WTC11 (cell line): ENCODE measurements at regions not wholly inside any gene's neighbourhood (a gene's known extent, or its start where the extent isn't known, plus 50 kb on each side); places are given as distances from the start of the nearest gene placed in this dataset.

Experiments used
- ATAC-seq: fragments of 200-7000 bp; cut with Tn5 transposase; 2 replicates; pipeline ENCODE4 v1.10.0; 2021; ENCODE audit warnings: mild to moderate bottlenecking, moderate library complexity
- CTCF ChIA-PET: fragments of 300-600 bp; sonication (Branson Sonifier 250); formaldehyde crosslinking; loops from one replicate; lab custom pipeline; 2021; ENCODE audit warnings: antibody characterized with exemption; lab: Charles Lee
- POLR2A ChIA-PET: fragments of 350-600 bp; sonication (Branson Sonifier 250); formaldehyde crosslinking; loops from one replicate; lab custom pipeline; 2021; ENCODE audit warnings: antibody characterized with exemption; lab: Charles Lee
- DNase-seq: peaks from one replicate; pipeline ENCODE4 v3.0.0; 2021; ENCODE audit warnings: low spot score
- H3K27ac Mint-ChIP-seq: 2 replicates; pipeline ENCODE4 v1.8.0; 2021; ENCODE audit warnings: mixed read lengths
- H3K27me3 Mint-ChIP-seq: 2 replicates; pipeline ENCODE4 v1.8.0; 2021; ENCODE audit warnings: low read depth, mild to moderate bottlenecking, moderate library complexity, mixed read lengths
- H3K36me3 Mint-ChIP-seq: 2 replicates; pipeline ENCODE4 v1.8.0; 2021; ENCODE audit warnings: mixed read lengths
- H3K4me1 Mint-ChIP-seq: 2 replicates; pipeline ENCODE4 v1.8.0; 2022; ENCODE audit warnings: mixed read lengths
- H3K4me3 Mint-ChIP-seq: 2 replicates; pipeline ENCODE4 v1.8.0; 2021; ENCODE audit warnings: mild to moderate bottlenecking, moderate library complexity, mixed read lengths
- H3K9me3 Mint-ChIP-seq: 2 replicates; pipeline ENCODE4 v1.8.0; 2021; ENCODE audit warnings: mixed read lengths
- HMGA2 ChIP-seq: fragments of 250-450 bp; sonication (Bioruptor Pico); IDR thresholded peaks from 2 replicates; pipeline ENCODE4 v1.4.0; 2021; ENCODE audit warnings: mild to moderate bottlenecking, moderate library complexity
- IRF2 ChIP-seq: sonication (generic); formaldehyde crosslinking; IDR thresholded peaks from 2 replicates; pipeline ENCODE4 v1.8.0; 2022; ENCODE audit warnings: low read depth, missing genetic modification reagents, borderline replicate concordance
- JAZF1 ChIP-seq: fragments of 250-450 bp; sonication (Bioruptor Pico); IDR thresholded peaks from 2 replicates; pipeline ENCODE4 v1.9.0; 2021; ENCODE audit warnings: moderate library complexity, mild to moderate bottlenecking, inconsistent platforms
- NFYB ChIP-seq: sonication (generic); formaldehyde crosslinking; conservative IDR thresholded peaks from 2 replicates; pipeline ENCODE4 v1.8.0; 2022; ENCODE audit warnings: low read depth, missing genetic modification reagents
- NR3C1 ChIP-seq: sonication (generic); formaldehyde crosslinking; conservative IDR thresholded peaks from 2 replicates; pipeline ENCODE4 v1.8.1; 2023; ENCODE audit warnings: low read depth, mild to moderate bottlenecking, missing genetic modification reagents
- STAT6 ChIP-seq: sonication (generic); formaldehyde crosslinking; conservative IDR thresholded peaks from 2 replicates; pipeline ENCODE4 v1.8.1; 2023; ENCODE audit warnings: mild to moderate bottlenecking, low read depth, missing genetic modification reagents, moderate library complexity
- TEAD4 ChIP-seq: sonication (generic); formaldehyde crosslinking; IDR thresholded peaks from 2 replicates; pipeline ENCODE4 v1.8.0; 2022; ENCODE audit warnings: mild to moderate bottlenecking, missing genetic modification reagents
- USF1 ChIP-seq: sonication (generic); formaldehyde crosslinking; IDR thresholded peaks from 2 replicates; pipeline ENCODE4 v1.8.0; 2022; ENCODE audit warnings: mild to moderate bottlenecking, missing genetic modification reagents
- ZBTB21 ChIP-seq: sonication (generic); formaldehyde crosslinking; IDR thresholded peaks from 2 replicates; pipeline ENCODE4 v1.8.1; 2023; ENCODE audit warnings: mild to moderate bottlenecking, missing genetic modification reagents, borderline replicate concordance
- TF ChIP-seq, protein P1 (sequence below): sonication (generic); formaldehyde crosslinking; IDR thresholded peaks from 2 replicates; pipeline ENCODE4 v1.8.1; 2022; ENCODE audit warnings: mild to moderate bottlenecking, moderate library complexity, missing genetic modification reagents
- TF ChIP-seq, protein P2 (sequence below): fragments of 250-450 bp; sonication (Bioruptor Pico); IDR thresholded peaks from 2 replicates; pipeline ENCODE4 v1.9.0; 2021; ENCODE audit warnings: mild to moderate bottlenecking
- TF ChIP-seq, protein P3 (sequence below): sonication (generic); formaldehyde crosslinking; IDR thresholded peaks from 2 replicates; pipeline ENCODE4 v1.8.1; 2023; ENCODE audit warnings: mild to moderate bottlenecking, missing genetic modification reagents, moderate library complexity
- TF ChIP-seq, protein P4 (sequence below): fragments of 250-450 bp; sonication (Bioruptor Pico); conservative IDR thresholded peaks from 2 replicates; pipeline ENCODE4 v1.9.0; 2021; ENCODE audit warnings: mild to moderate bottlenecking
- TF ChIP-seq, protein P5 (sequence below): fragments of 250-450 bp; sonication (Bioruptor Pico); IDR thresholded peaks from 2 replicates; pipeline ENCODE4 v1.8.0; 2021; ENCODE audit warnings: mild to moderate bottlenecking
- TF ChIP-seq, protein P6 (sequence below): fragments of 250-450 bp; sonication (Bioruptor Pico); IDR thresholded peaks from 2 replicates; pipeline ENCODE4 v2.1.2; 2022; ENCODE audit warnings: mild to moderate bottlenecking, moderate library complexity

DNA sequence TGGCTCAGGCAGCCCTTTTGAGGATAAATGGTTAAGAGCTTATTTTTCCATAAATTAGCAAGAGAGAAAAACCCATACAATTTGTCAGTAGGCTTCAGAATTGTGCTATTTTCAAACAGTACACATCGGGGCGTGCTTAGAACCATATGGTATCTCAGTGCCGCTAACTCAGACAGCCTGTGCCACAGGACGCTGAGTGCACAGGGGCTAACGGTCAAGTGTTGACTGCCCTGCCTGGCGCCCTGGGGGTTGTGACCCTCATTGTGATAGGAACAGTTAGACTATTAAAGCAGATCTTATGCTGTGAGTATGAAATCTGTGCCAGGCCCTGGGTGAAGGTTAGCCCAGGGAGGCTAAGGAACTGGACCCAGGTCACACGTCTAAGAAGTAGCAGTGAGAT, 1519.7 kb downstream of the BRD1 start (continued):
- TF ChIP-seq TEAD4 (CRISPR knock-in tag) (no peak), HMGA2 (CRISPR knock-in tag) (no peak)
- TF ChIP-seq, all 79 proteins: peak for 0

GRCh38 chr22:48306785-48307510, 1520.7 kb downstream of the BRD1 start:
- H3K27ac Mint-ChIP-seq = no peak overlapping the region
- ATAC-seq (no peak), DNase-seq (no peak)
- H3K27me3 Mint-ChIP-seq = peaks cover 2% of the 10 kb centered on the region; the same call in 1 of the 2 replicates
- H3K9me3 Mint-ChIP-seq = peaks cover 5% of the 10 kb centered on the region
- no peak overlapping the region for H3K4me3 Mint-ChIP-seq
- TF ChIP-seq, protein P1, sequence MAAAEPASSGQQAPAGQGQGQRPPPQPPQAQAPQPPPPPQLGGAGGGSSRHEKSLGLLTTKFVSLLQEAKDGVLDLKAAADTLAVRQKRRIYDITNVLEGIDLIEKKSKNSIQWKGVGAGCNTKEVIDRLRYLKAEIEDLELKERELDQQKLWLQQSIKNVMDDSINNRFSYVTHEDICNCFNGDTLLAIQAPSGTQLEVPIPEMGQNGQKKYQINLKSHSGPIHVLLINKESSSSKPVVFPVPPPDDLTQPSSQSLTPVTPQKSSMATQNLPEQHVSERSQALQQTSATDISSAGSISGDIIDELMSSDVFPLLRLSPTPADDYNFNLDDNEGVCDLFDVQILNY (CRISPR knock-in tag) = no peak
- TF ChIP-seq, protein P2, sequence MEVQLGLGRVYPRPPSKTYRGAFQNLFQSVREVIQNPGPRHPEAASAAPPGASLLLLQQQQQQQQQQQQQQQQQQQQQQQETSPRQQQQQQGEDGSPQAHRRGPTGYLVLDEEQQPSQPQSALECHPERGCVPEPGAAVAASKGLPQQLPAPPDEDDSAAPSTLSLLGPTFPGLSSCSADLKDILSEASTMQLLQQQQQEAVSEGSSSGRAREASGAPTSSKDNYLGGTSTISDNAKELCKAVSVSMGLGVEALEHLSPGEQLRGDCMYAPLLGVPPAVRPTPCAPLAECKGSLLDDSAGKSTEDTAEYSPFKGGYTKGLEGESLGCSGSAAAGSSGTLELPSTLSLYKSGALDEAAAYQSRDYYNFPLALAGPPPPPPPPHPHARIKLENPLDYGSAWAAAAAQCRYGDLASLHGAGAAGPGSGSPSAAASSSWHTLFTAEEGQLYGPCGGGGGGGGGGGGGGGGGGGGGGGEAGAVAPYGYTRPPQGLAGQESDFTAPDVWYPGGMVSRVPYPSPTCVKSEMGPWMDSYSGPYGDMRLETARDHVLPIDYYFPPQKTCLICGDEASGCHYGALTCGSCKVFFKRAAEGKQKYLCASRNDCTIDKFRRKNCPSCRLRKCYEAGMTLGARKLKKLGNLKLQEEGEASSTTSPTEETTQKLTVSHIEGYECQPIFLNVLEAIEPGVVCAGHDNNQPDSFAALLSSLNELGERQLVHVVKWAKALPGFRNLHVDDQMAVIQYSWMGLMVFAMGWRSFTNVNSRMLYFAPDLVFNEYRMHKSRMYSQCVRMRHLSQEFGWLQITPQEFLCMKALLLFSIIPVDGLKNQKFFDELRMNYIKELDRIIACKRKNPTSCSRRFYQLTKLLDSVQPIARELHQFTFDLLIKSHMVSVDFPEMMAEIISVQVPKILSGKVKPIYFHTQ (CRISPR knock-in tag) = no peak
- TF ChIP-seq, protein P3, sequence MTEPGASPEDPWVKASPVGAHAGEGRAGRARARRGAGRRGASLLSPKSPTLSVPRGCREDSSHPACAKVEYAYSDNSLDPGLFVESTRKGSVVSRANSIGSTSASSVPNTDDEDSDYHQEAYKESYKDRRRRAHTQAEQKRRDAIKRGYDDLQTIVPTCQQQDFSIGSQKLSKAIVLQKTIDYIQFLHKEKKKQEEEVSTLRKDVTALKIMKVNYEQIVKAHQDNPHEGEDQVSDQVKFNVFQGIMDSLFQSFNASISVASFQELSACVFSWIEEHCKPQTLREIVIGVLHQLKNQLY = no peak
- TF ChIP-seq JAZF1 (CRISPR knock-in tag) = no peak
- TF ChIP-seq, protein P4, sequence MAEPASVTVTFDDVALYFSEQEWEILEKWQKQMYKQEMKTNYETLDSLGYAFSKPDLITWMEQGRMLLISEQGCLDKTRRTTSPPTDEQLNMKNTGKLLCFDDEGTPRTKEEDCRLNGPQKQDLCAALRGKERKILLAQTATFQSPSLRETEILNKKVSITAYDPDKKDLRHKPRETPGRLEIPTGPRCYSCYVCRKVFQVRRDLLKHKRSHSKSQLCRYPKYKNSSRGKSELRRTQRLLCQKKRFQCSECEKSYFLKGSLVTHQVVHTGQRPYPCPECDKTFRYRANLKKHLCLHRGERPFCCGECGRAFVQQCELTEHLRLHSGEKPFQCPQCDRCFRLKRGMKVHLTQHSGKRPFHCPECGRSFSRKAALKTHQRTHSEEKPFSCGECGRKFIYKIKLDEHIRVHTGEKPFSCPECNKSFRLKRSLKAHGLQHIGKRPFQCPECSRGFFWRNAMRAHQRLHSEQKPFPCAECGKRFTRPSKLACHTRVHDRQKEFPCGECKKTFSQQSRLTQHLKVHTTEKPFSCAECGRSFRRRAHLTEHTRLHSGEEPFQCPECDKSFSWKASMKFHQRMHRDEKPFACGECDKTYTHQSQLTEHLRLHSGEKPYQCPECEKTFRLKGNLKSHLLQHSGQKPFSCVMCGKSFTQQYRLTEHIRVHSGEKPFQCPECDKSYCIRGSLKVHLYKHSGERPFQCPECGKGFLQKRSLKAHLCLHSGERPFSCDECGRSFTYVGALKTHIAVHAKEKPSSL (CRISPR knock-in tag) = no peak
- TF ChIP-seq NFYB (CRISPR knock-in tag) = no peak
- no peak for TF ChIP-seq NR3C1
- no peak for TF ChIP-seq ZBTB21 (CRISPR knock-in tag)
- POLR2A ChIA-PET = no interaction called here
- peaks cover 14% of the 10 kb centered on the region for H3K4me1 Mint-ChIP-seq
- H3K36me3 Mint-ChIP-seq = peaks cover 6% of the 10 kb centered on the region
- CTCF ChIA-PET = no interaction called here

DNA sequence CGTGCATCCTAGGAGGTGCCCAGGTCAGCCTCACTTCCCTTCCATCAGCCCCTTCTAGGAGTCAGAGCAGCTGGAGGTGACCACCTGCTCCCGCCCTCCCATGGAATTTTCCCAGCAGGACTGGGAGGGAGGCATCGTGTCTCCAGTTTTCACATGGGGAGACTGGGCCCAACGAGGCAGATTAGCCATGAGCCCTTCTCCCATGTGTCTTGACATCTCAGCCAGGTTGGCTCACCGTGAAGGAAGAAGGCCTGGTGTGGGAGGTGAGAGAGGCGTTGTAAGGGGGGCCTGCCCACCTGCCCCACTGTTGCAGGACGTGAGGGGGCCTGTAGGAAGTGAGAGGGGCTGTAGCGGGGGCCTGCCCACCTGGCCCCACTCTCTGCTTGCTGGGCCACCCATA, 1521.4 kb downstream of the BRD1 start:
- Mint-ChIP-seq H3K27ac (no peak overlapping the region), H3K4me3 (no peak overlapping the region), H3K9me3 (no peaks in the 10 kb centered on the region), H3K27me3 (peaks cover 2% of the 10 kb centered on the region; the same call in 1 of the 2 replicates), H3K36me3 (peaks cover 3% of the 10 kb centered on the region; the same call in 1 of the 2 replicates), H3K4me1 (peaks cover 14% of the 10 kb centered on the region)
- ATAC-seq = no peak
- ChIA-PET CTCF (no interaction called here), POLR2A (no interaction called here)
- no peak for DNase-seq
- TF ChIP-seq, protein P5, sequence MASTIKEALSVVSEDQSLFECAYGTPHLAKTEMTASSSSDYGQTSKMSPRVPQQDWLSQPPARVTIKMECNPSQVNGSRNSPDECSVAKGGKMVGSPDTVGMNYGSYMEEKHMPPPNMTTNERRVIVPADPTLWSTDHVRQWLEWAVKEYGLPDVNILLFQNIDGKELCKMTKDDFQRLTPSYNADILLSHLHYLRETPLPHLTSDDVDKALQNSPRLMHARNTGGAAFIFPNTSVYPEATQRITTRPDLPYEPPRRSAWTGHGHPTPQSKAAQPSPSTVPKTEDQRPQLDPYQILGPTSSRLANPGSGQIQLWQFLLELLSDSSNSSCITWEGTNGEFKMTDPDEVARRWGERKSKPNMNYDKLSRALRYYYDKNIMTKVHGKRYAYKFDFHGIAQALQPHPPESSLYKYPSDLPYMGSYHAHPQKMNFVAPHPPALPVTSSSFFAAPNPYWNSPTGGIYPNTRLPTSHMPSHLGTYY (CRISPR knock-in tag) = no peak
- TF ChIP-seq NR3C1 = no peak
- TF ChIP-seq STAT6 (CRISPR knock-in tag) = no peak
- no peak for TF ChIP-seq IRF2 (CRISPR knock-in tag)
- TF ChIP-seq, protein P6, sequence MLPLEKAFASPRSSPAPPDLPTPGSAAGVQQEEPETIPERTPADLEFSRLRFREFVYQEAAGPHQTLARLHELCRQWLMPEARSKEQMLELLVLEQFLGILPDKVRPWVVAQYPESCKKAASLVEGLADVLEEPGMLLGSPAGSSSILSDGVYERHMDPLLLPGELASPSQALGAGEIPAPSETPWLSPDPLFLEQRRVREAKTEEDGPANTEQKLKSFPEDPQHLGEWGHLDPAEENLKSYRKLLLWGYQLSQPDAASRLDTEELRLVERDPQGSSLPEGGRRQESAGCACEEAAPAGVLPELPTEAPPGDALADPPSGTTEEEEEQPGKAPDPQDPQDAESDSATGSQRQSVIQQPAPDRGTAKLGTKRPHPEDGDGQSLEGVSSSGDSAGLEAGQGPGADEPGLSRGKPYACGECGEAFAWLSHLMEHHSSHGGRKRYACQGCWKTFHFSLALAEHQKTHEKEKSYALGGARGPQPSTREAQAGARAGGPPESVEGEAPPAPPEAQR = no peak
- TF ChIP-seq USF1 (CRISPR knock-in tag) = no peak
